NCI-H2196 (cell line): ENCODE measurements at regions not wholly inside any gene's neighbourhood (a gene's known extent, or its start where the extent isn't known, plus 50 kb on each side); places are given as distances from the start of the nearest gene placed in this dataset.
"Not testable (repeated sequence)": the region's sequence is repeated elsewhere in the genome, so short reads cannot be mapped to it uniquely, and the experiment has no call there.

ENCODE experiments used
- DNase-seq: peaks from one replicate; lab custom pipeline; 2025; ENCODE audit not compliant: unreplicated experiment; lab: John Stamatoyannopoulos, UW

DNA sequence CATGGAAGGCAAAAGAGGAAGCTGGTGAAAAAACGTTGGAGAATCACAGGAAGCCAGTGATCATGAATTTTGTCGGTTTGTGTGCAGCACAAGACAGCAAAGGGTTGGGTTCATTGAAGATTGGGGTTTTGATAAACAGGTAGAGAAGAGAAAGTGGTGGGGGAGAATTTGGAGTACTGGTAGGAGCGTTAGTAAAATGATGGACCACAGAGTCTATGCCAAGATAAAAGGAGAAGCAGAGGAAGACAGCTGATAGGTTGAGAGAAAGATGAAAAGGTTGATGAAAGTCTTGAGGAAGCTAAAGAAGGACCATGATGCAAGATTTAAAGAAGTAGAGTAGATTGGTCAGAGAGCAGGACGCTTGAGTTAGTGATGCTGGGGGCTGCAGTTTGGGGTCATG, 156.8 kb upstream of the POU3F1 start:
- no peak for DNase-seq

GRCh38 chr1:38201431-38201830, 154.8 kb upstream of the POU3F1 start:
- DNase-seq, result no peak

GRCh38 chr1:38198621-38199020, 152.0 kb upstream of the POU3F1 start:
- no peak for DNase-seq

- no peak for DNase-seq
Observed at GRCh38 chr1:38198099-38198498, 151.5 kb upstream of the POU3F1 start.

GRCh38 chr1:38197312-38198061, 150.9 kb upstream of the POU3F1 start:
- DNase-seq, result no peak

GRCh38 chr1:38194472-38194871, 147.9 kb upstream of the POU3F1 start:
- no peak for DNase-seq

DNA sequence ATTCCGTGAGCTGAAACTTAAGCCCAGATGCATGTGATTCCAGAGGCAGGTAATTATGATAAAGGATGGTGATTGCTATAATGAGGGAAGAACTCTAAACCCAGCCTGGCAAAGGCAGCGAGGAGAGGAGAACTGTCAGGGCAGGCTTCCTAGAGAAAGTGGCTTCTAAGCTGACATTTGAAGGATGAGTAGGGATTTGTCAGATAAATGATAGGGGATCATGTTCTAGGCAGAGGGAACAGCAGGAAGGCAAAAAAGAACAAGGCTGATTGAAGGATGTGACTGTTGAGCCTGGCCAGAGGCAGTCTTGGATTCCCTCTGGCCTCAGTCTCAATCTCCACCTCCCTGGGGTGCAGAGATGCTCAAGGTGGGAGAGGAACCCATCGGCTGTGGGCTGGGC, 146.4 kb upstream of the POU3F1 start:
- no peak for DNase-seq

DNA sequence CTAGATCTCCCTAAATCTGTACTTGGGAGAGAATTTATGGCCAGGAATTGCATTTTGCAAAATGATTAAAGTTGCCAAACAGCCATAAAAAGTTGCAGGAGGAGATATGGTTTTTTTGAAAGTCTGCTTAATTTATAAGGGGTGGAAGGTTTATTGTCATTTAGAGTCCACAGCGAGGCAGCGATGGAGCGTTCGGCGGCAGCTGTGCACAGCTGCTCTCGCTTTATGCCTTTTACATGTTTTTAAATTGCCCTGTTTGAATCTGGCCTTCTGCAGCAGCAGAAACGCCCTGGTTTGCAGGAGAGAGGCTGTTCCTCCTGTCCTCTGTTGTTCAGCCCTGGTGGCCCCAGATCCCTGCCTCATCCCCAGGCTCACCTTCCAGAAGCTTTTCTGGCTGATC, 144.9 kb upstream of the POU3F1 start:
- DNase-seq, result no peak

- no peak for DNase-seq
Observed at GRCh38 chr1:38190983-38191382, 144.4 kb upstream of the POU3F1 start.

DNA sequence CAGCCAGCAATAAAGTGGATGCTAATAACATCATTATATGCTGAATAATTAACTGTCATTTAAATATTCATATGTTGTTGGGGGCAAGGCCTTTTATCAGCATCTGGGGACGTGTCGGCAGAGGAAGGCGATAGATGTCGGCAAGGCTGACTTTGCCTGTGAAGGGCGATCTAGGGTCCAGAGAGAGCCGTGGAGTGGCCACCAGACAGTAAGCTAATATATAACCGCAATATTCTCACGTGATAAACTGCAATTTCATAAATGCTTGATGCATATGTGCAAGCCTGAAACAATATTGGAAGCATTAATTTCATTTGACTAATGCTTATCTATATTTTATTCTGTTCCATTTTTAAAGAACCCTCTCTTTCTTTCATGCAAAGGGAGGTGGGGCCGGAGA, 141.0 kb upstream of the POU3F1 start:
- DNase-seq, result no peak

GRCh38 chr1:38186566-38186965, 140.0 kb upstream of the POU3F1 start:
- DNase-seq, result no peak

GRCh38 chr1:38185913-38186312, 139.3 kb upstream of the POU3F1 start:
- DNase-seq, result no peak

DNA sequence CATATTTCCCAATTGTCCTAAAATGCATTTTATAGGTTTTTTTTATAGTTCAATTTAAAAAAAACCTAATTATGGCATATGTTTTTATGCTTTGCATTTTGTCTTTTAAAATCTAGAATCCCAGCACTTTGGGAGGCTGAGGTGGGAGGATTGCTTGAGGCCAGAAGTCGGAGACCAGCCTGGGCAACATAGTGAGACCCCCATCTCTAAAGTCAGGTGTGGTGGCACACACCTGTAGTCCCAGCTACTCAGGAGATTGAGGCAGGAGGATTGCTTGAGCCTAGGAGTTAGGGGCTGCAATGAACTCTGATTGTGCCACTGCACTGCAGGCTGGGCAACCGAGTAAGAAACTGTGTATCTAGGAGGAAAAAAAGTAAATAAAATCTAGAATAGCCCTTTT, 137.2 kb upstream of the POU3F1 start:
- DNase-seq, result no peak

- no peak for DNase-seq
Observed at GRCh38 chr1:38183096-38183495, 136.5 kb upstream of the POU3F1 start.

GRCh38 chr1:38180388-38180787, 133.8 kb upstream of the POU3F1 start:
- not testable (repeated sequence) for DNase-seq

DNA sequence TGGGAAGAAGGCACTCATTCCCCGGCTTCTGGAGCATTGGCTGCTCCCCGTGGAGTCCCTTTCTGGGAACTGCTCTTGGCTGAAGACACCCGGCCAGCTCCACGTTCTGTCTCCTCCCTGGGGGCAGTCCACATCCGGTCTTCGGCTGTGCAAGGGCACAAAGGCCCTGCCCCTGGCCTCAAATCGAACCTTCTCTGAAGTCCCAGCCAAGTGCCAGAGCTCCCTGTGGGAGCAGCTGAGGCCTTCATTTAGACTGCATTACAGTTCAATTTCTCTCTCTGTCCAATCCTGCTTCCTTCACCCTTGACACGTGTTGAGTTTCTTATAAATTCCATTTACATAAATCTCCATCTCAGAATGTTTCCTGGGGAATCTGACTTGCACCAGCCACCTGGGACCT, 132.9 kb upstream of the POU3F1 start:
- no peak for DNase-seq

- DNase-seq, result no peak
Observed at GRCh38 chr1:38178216-38178615, 131.6 kb upstream of the POU3F1 start.

- DNase-seq, result no peak
Observed at GRCh38 chr1:38175121-38175520, 128.5 kb upstream of the POU3F1 start.

DNA sequence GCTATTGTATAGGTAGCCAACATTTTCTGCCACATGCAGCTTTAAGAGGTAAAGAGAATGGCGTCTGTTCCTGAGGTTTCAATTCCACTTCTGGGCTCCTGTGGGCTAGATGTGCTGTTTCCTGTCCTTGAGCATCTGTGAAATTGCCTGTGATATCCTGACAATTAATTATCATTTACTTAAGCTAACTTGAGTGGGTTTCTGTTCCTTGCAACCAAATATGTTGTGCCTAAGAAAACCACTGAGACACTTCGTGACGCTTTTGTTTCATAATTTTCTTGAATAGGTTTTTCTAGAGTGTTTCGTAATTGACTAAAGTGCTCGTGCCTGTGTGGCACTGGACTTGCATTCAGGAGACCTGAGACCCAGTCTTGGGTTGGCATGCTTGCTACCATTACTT, 127.3 kb upstream of the POU3F1 start:
- DNase-seq, result no peak

DNA sequence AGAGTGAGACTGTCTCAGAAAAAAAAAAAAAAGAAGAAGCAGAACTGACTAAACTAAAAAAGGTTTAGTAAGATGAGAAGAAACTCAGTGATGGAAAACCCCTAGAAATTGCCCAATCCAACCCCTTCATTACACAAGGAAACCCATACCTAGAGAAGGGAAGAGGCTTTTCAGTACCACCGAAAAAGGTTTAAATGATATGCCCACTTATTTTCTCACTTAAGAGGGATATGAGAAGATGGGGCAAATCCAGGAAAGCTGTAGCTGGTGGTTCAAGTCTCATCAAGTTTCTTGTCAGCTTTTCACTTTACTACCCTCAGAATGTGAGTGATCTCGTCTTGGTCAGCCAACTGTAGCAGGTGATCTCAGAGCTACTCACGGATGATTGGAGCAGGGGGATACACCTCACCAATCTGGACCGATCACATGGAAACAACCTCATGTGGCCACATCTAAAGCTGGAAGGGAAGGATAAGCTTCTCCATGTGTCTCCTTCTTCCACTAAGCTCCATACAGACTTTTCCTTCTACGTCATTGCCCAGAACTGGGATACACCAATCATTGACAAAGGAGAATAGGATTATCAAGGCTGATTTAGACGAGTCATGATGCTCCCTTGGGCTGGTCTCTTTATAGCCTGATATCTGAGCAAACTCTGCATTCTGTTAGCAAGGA, 126.7 kb upstream of the POU3F1 start:
- DNase-seq, result no peak

GRCh38 chr1:38169121-38169520, 122.5 kb upstream of the POU3F1 start:
- no peak for DNase-seq

DNA sequence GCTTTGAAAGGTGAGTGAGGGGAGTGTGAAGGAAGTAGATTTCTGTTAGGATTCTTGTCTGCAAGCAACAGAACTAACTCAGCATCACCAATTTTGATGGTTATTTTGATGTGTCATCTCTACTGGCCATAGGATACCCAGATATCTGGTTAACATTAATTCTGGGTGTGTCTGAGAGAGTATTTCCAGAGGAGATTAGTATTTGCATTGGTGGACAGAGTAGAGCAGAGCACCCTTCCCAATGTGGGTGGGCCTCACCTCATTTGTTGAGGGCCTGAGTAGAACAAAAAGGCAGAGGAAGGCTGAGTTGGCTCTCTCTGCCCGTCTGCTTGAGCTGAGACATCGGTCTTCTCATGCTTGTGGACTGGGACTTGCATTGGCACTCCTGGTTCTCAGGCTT, 121.8 kb upstream of the POU3F1 start:
- DNase-seq, result no peak

GRCh38 chr1:38166461-38166860, 119.9 kb upstream of the POU3F1 start:
- no peak for DNase-seq
